K562 (cell line): ENCODE measurements at regions not wholly inside any gene's neighbourhood (a gene's known extent, or its start where the extent isn't known, plus 50 kb on each side); places are given as distances from the start of the nearest gene placed in this dataset.

Experiments
- ATAC-seq: fragments of 200-7000 bp; cut with Tn5 transposase; 3 replicates; pipeline ENCODE4 v1.9.1; 2020; ENCODE audit warnings: moderate library complexity
- BruUV-seq: library from RNA; stranded (reverse); fragments of 400-500 nt; replicated peaks from 2 replicates; lab custom pipeline; 2021; lab: Mats Ljungman, UMichigan
- CTCF ChIA-PET: fragments of 300-600 bp; formaldehyde crosslinking; extraction: SDS; loops from one replicate; lab custom pipeline; 2021; ENCODE audit warnings: low intra/inter-chr PET ratio; lab: Yijun Ruan, JAX
- POLR2A ChIA-PET: fragments of 300-600, 350-650 bp; sonication (Branson Sonifier 250); formaldehyde crosslinking; extraction: SDS; loops from one replicate; lab custom pipeline; 2021; ENCODE audit warnings: antibody characterized with exemption, inconsistent platforms; lab: Yijun Ruan, JAX
- DNase-seq, 4 experiments: peaks; one replicate each; pipeline versions ENCODE4 v3.0.0 to v3.0.0-alpha.2; 2011 to 2018; ENCODE audit warnings: low spot score in 3 of 4, mixed read lengths in 3 of 4; ENCODE audit errors: extremely low read depth in 1 of 4
- FAIRE-seq: peaks from 2 replicates; lab custom pipeline; 2011; peaks lifted over from hg19 to GRCh38; lab: Jason Lieb, UNC
- H2AFZ ChIP-seq: 2 replicates; pipeline ENCODE4 v1.6.0; 2011; ENCODE audit warnings: low read depth, low read length, control low read depth, inconsistent platforms
- H3K27ac ChIP-seq: fragments of 200-600 bp; 3 replicates; pipeline ENCODE4 v1.8.0; 2011; ENCODE audit warnings: low read depth, mild to moderate bottlenecking, control low read depth, inconsistent platforms, low read length, moderate library complexity, mixed read lengths; ENCODE audit errors: extremely low read depth
- H3K27me3 ChIP-seq, 2 experiments: fragments of 300-600 bp in 1 of 2; 2 replicates in 1 of 2; 3 replicates in 1 of 2; pipeline versions ENCODE4 v1.6.0 to v1.8.0; 2011; ENCODE audit warnings: inconsistent platforms in 2 of 2, low read length in 2 of 2, mild to moderate bottlenecking in 1 of 2, mixed read lengths in 1 of 2, moderate library complexity in 1 of 2; ENCODE audit not compliant: control insufficient read depth in 2 of 2, insufficient read depth in 2 of 2
- H3K36me3 ChIP-seq: fragments of 300-600 bp; 3 replicates; pipeline ENCODE4 v1.8.0; 2011; ENCODE audit warnings: mild to moderate bottlenecking, low read length, inconsistent platforms; ENCODE audit not compliant: control insufficient read depth, insufficient read depth
- H3K4me1 ChIP-seq, 2 experiments: fragments of 200-600 bp in 1 of 2; replicated peaks in 1 of 2; 2 replicates in 1 of 2; 3 replicates in 1 of 2; pipeline versions ENCODE4 v1.5.1 to v1.8.0; 2011; ENCODE audit warnings: inconsistent platforms in 2 of 2, low read length in 2 of 2, mild to moderate bottlenecking in 1 of 2, mixed read lengths in 1 of 2, moderate library complexity in 1 of 2; ENCODE audit not compliant: control insufficient read depth in 2 of 2, insufficient read depth in 2 of 2
- H3K4me2 ChIP-seq: 2 replicates; pipeline ENCODE4 v1.6.1; 2011; ENCODE audit warnings: low read length, control low read depth, inconsistent platforms, mixed read lengths; ENCODE audit not compliant: insufficient read depth
- H3K4me3 ChIP-seq: fragments of 200-600 bp; sonication (generic), shearing (Covaris generic); 2 replicates; pipeline ENCODE4 v1.5.1; 2016; ENCODE audit warnings: control low read depth, inconsistent platforms
- H3K79me2 ChIP-seq: fragments of 200-600 bp; 3 replicates; pipeline ENCODE4 v1.8.0; 2011; ENCODE audit warnings: low read length, inconsistent platforms; ENCODE audit not compliant: control insufficient read depth, insufficient read depth
- H3K9ac ChIP-seq, 2 experiments: 2 replicates each; pipeline versions ENCODE4 v1.6.0 to v1.6.1; 2011; ENCODE audit warnings: low read depth in 2 of 2, low read length in 2 of 2, control low read depth in 1 of 2, inconsistent platforms in 1 of 2, mild to moderate bottlenecking in 1 of 2, mixed read lengths in 1 of 2; ENCODE audit not compliant: insufficient read depth in 1 of 2
- H3K9me1 ChIP-seq: one replicate; pipeline ENCODE4 v1.6.0; 2011; ENCODE audit warnings: inconsistent platforms, mild to moderate bottlenecking, low read length, moderate library complexity; ENCODE audit not compliant: control insufficient read depth, insufficient read depth
- H3K9me3 ChIP-seq: replicated peaks from 2 replicates; pipeline ENCODE4 v1.5.1; 2011; ENCODE audit warnings: low read depth, low read length, inconsistent platforms; ENCODE audit not compliant: control insufficient read depth, insufficient read depth
- H4K20me1 ChIP-seq: replicated peaks from 2 replicates; pipeline ENCODE4 v1.6.1; 2011; ENCODE audit warnings: low read length, inconsistent platforms, mixed read lengths; ENCODE audit not compliant: control insufficient read depth, insufficient read depth
- FOXK2 ChIP-seq, 2 experiments: fragments of 450-650 bp; IDR thresholded peaks in 1 of 2; conservative IDR thresholded peaks in 1 of 2; 2 replicates each; pipeline ENCODE4 v1.6.1; 2016; ENCODE audit warnings: low read depth in 2 of 2, mild to moderate bottlenecking in 1 of 2
- PKNOX1 ChIP-seq: fragments of 450-650 bp; IDR thresholded peaks from 2 replicates; pipeline ENCODE4 v1.6.1; 2016
- RCOR1 ChIP-seq, 2 experiments: IDR thresholded peaks; 2 replicates each; pipeline ENCODE4 v1.6.1; 2012; ENCODE audit warnings: low read depth in 2 of 2, low read length in 2 of 2, borderline replicate concordance in 1 of 2, improper control_type of control experiment in 1 of 2
- RFX7 ChIP-seq: fragments of 250-450 bp; sonication (Bioruptor Pico); IDR thresholded peaks from 2 replicates; pipeline ENCODE4 v1.5.1; 2021; ENCODE audit warnings: mild to moderate bottlenecking
- ZNF12 ChIP-seq: sonication (generic); formaldehyde crosslinking; IDR thresholded peaks from 2 replicates; pipeline ENCODE4 v1.4.0; 2020; ENCODE audit warnings: mild to moderate bottlenecking, missing genetic modification reagents
- WGBS: fragments of 100-300 bp; shearing (Covaris generic); methylation state at CpG from one replicate; pipeline ENCODE4 v1.1.6; 2016; ENCODE audit warnings: low coverage, mixed read lengths; ENCODE audit not compliant: insufficient coverage; ENCODE audit errors: missing lambda C conversion rate; 5-methylcytosine and 5-hydroxymethylcytosine counted together
- in situ Hi-C: fragments of 300-500 bp; cut with MboI; formaldehyde crosslinking; loops from 4 replicates; pipeline ENCODE4 v1.15.0; 2018; ENCODE audit warnings: inconsistent platforms, mixed read lengths
- intact Hi-C: fragments of 100-400 bp; cut with micrococcal nuclease; formaldehyde crosslinking; loops from 2 replicates; pipeline ENCODE4 v1.14.2; 2022

- intact Hi-C loops: no loop called here
- 67% methylated on average over 3 of the region's 3 CpGs for WGBS
- Histone ChIP-seq H3K4me2 (peak overlapping the region; percentile 16; the same call in 1 of the 2 replicates), H3K27ac (peak overlapping the region; percentile 71; the same call in 1 of the 3 replicates), H3K4me3 (no peak overlapping the region), H3K9ac (peak overlapping the region in 1 of 2 experiments; percentile 13; a peak in 1 of 4 replicates), H2AFZ (peak overlapping the region; percentile 79), H3K79me2 (no peaks in the 10 kb centered on the region), H3K9me3 (no peaks in the 10 kb centered on the region), H3K27me3 (no peaks in the 10 kb centered on the region), H4K20me1 (no peaks in the 10 kb centered on the region), H3K36me3 (no peaks in the 10 kb centered on the region), H3K9me1 (no peaks in the 10 kb centered on the region), H3K4me1 (peaks cover 3 to 32% of the 10 kb centered on the region in 2 experiments; a peak in 3 of 5 replicates)
- CTCF ChIA-PET: interaction anchor here (0.9 to 2.6 kb wide), 2 partner anchors 126 kb away, joined by 3 to 11 read pairs; no protein-coding TSS in a partner anchor
- ATAC-seq (no peak), FAIRE-seq (no peak), DNase-seq (no peak)
- POLR2A ChIA-PET: interaction anchor here (0.6 kb wide), 1 partner anchor 113 kb away, joined by 3 read pairs; the partner anchor contains the start of gene NABP1
- TF ChIP-seq PKNOX1 (0 out of 2 replicates have a peak, but pooled peaks have one; percentile 14), RCOR1 (IDR thresholded peaks at IDR 0.05; ENCODE audit: borderline replicate concordance in 1 of 2, low read depth in 2 of 2, low read length in 2 of 2) (no peak), FOXK2 (conservative IDR thresholded peaks at IDR 0.05 in 1 of 2, IDR thresholded peaks at IDR 0.05 in 1 of 2; ENCODE audit: low read depth in 2 of 2) (no peak), ZNF12 (CRISPR knock-in tag) (no peak), RFX7 (CRISPR knock-in tag) (no peak)
- BruUV-seq: no TSS peak
- in situ Hi-C loops: loop anchor here (5.0 to 10.0 kb wide), 3 partner anchors 72 to 270 kb away; no protein-coding TSS in a partner anchor
These were observed 112.8 kb upstream of the NABP1 start for GRCh38 chr2:191565120-191565519.
